GM13976 (cell line): ENCODE measurements at regions not wholly inside any gene's neighbourhood (a gene's known extent, or its start where the extent isn't known, plus 50 kb on each side); places are given as distances from the start of the nearest gene placed in this dataset.

Experiments used
- DNase-seq: peaks from one replicate; pipeline ENCODE4 v3.0.0; 2012; ENCODE audit warnings: low spot score
- CTCF ChIP-seq: IDR thresholded peaks from 2 replicates; pipeline ENCODE4 v1.5.1; 2012; ENCODE audit warnings: borderline replicate concordance, mild to moderate bottlenecking; ENCODE audit not compliant: insufficient read depth; ENCODE audit errors: extremely low read depth, missing control alignments, control extremely low read depth
- in situ Hi-C: fragments of 300-500 bp; cut with MboI; formaldehyde crosslinking; loops from one replicate; pipeline ENCODE4 v1.12.0; 2022; ENCODE audit warnings: low sequenced_read_pairs, mixed read lengths, inconsistent platforms; ENCODE audit not compliant: unreplicated experiment

- TF ChIP-seq CTCF, result no peak
- in situ Hi-C loops, result loop anchor here (25.0 kb wide), 1 partner anchor 396 kb away; no protein-coding TSS in a partner anchor
- no peak for DNase-seq
Measured at GRCh38 chr10:21257919-21258318, 267.6 kb downstream of the SKIDA1 start.

- in situ Hi-C loops, result loop anchor here (25.0 kb wide), 1 partner anchor 395 kb away; no protein-coding TSS in a partner anchor
- no peak for TF ChIP-seq CTCF
Measured at GRCh38 chr10:21257191-21257590, 268.3 kb downstream of the SKIDA1 start.

GRCh38 chr10:21249435-21249834 lies 276.0 kb downstream of the SKIDA1 start:
- in situ Hi-C loops, result no loop called here
- no peak for DNase-seq
- TF ChIP-seq CTCF, result no peak

More at GRCh38 chr10:21257191-21257590, 268.3 kb downstream of the SKIDA1 start:
- DNase-seq, result no peak

GRCh38 chr10:21247592-21247991 lies 277.9 kb downstream of the SKIDA1 start:
- TF ChIP-seq CTCF, result no peak
- in situ Hi-C loops, result no loop called here
- no peak for DNase-seq

- TF ChIP-seq CTCF, result no peak
- no peak for DNase-seq
- in situ Hi-C loops, result no loop called here
Measured at GRCh38 chr10:21246178-21246577, 279.3 kb downstream of the SKIDA1 start.

- TF ChIP-seq CTCF, result no peak
- no peak for DNase-seq
- in situ Hi-C loops, result no loop called here
Measured at GRCh38 chr10:21243748-21244257, 281.7 kb downstream of the SKIDA1 start.

GRCh38 chr10:21242915-21243314 lies 282.6 kb downstream of the SKIDA1 start:
- in situ Hi-C loops, result no loop called here
- DNase-seq, result no peak
- TF ChIP-seq CTCF, result no peak
